LNCaP clone FGC (cell line): ENCODE measurements at regions not wholly inside any gene's neighbourhood (a gene's known extent, or its start where the extent isn't known, plus 50 kb on each side); places are given as distances from the start of the nearest gene placed in this dataset.
"Not testable (repeated sequence)": the region's sequence is repeated elsewhere in the genome, so short reads cannot be mapped to it uniquely, and the experiment has no call there.

Experiments used
- DNase-seq: peaks from one replicate; pipeline ENCODE4 v3.0.0-alpha.2; 2011; ENCODE audit warnings: low read depth
- H3K4me3 ChIP-seq: 2 replicates; pipeline ENCODE4 v1.5.1; 2011; ENCODE audit warnings: mild to moderate bottlenecking, low read depth, low read length, control low read depth
- CTCF ChIP-seq: IDR thresholded peaks from 2 replicates; pipeline ENCODE4 v1.5.1; 2012; ENCODE audit warnings: mild to moderate bottlenecking; ENCODE audit not compliant: control insufficient read depth, insufficient read depth; ENCODE audit errors: extremely low read depth

GRCh38 chr13:44853641-44854040, 135.6 kb downstream of the NUFIP1 start:
- no peak for TF ChIP-seq CTCF
- peak overlapping the region; percentile 33 for H3K4me3 ChIP-seq
- peak; percentile 98 for DNase-seq

- DNase-seq = no peak
- H3K4me3 ChIP-seq = no peak overlapping the region
- no peak for TF ChIP-seq CTCF
These were observed 140.2 kb downstream of the NUFIP1 start for GRCh38 chr13:44848920-44849676.

GRCh38 chr13:44845281-44846058, 143.8 kb downstream of the NUFIP1 start:
- not testable (repeated sequence) for H3K4me3 ChIP-seq

GRCh38 chr13:44844786-44845185, 144.5 kb downstream of the NUFIP1 start:
- no peak for TF ChIP-seq CTCF
- DNase-seq = no peak
- H3K4me3 ChIP-seq = no peak overlapping the region

More at GRCh38 chr13:44845281-44846058, 143.8 kb downstream of the NUFIP1 start:
- not testable (repeated sequence) for DNase-seq

GRCh38 chr13:44843403-44843802, 145.9 kb downstream of the NUFIP1 start:
- no peak for TF ChIP-seq CTCF
- H3K4me3 ChIP-seq = no peak overlapping the region
- no peak for DNase-seq

- no peak for TF ChIP-seq CTCF
- no peak for DNase-seq
- no peak overlapping the region for H3K4me3 ChIP-seq
These were observed 147.1 kb downstream of the NUFIP1 start for GRCh38 chr13:44842158-44842557.

GRCh38 chr13:44840131-44840530, 149.1 kb downstream of the NUFIP1 start:
- DNase-seq = no peak
- no peak overlapping the region for H3K4me3 ChIP-seq
- no peak for TF ChIP-seq CTCF
